ENCODE measurements at regions not wholly inside any gene's neighbourhood (a gene's known extent, or its start where the extent isn't known, plus 50 kb on each side); places are given as distances from the start of the nearest gene placed in this dataset.

- H3K27ac ChIP-seq (ENCODE audit: low read depth, low read length, poor library complexity, severe bottlenecking) = no peak overlapping the region
- CTCF ChIA-PET = no interaction called here
Observed at GRCh38 chr11:34810107-34810562, 106.0 kb downstream of the APIP start.

GRCh38 chr11:34809191-34810106, 106.7 kb downstream of the APIP start:
- ChIA-PET CTCF (interaction anchor here (0.7 kb wide), 1 partner anchor 40 kb away, joined by 3 read pairs; no protein-coding TSS in a partner anchor), POLR2A (ENCODE audit: low non-redundant PET) (no interaction called here)
- Histone ChIP-seq H3K4me1 (ENCODE audit: insufficient read depth, low read length, poor library complexity, severe bottlenecking) (no peaks in the 10 kb centered on the region), H3K27ac (ENCODE audit: low read depth, low read length, poor library complexity, severe bottlenecking) (no peak overlapping the region), H3K4me3 (ENCODE audit: low read depth, low read length, poor library complexity, severe bottlenecking) (no peak overlapping the region), H3K27me3 (replicated peaks; ENCODE audit: insufficient read depth, low read depth, low read length, poor library complexity) (peaks cover 15% of the 10 kb centered on the region), H3K36me3 (ENCODE audit: insufficient read depth, low read length, poor library complexity, severe bottlenecking) (no peaks in the 10 kb centered on the region), H3K9me3 (ENCODE audit: low read depth, low read length, poor library complexity, severe bottlenecking) (peaks cover 8% of the 10 kb centered on the region)
- TF ChIP-seq CTCF (conservative IDR thresholded peaks at IDR 0.05; ENCODE audit: low read depth, low read length) (no peak), EZH2 (IDR thresholded peaks at IDR 0.05; ENCODE audit: borderline replicate concordance, low read depth, low read length, poor library complexity, severe bottlenecking) (no peak)
- intact Hi-C loops (cut with micrococcal nuclease; ENCODE audit: unreplicated experiment) = no loop called here
- peak; percentile 33 for DNase-seq (ENCODE audit: low spot score)
- BruUV-seq (replicated peaks) = no TSS peak

More at GRCh38 chr11:34810107-34810562, 106.0 kb downstream of the APIP start:
- intact Hi-C loops (cut with micrococcal nuclease; ENCODE audit: unreplicated experiment) = no loop called here
- Histone ChIP-seq H3K9me3 (ENCODE audit: low read depth, low read length, poor library complexity, severe bottlenecking) (peaks cover 8% of the 10 kb centered on the region), H3K4me1 (ENCODE audit: insufficient read depth, low read length, poor library complexity, severe bottlenecking) (no peaks in the 10 kb centered on the region), H3K4me3 (ENCODE audit: low read depth, low read length, poor library complexity, severe bottlenecking) (no peak overlapping the region), H3K36me3 (ENCODE audit: insufficient read depth, low read length, poor library complexity, severe bottlenecking) (no peaks in the 10 kb centered on the region), H3K27me3 (replicated peaks; ENCODE audit: insufficient read depth, low read depth, low read length, poor library complexity) (peaks cover 10% of the 10 kb centered on the region)
- DNase-seq (ENCODE audit: low spot score) = no peak
- TF ChIP-seq EZH2 (IDR thresholded peaks at IDR 0.05; ENCODE audit: borderline replicate concordance, low read depth, low read length, poor library complexity, severe bottlenecking) (no peak), CTCF (conservative IDR thresholded peaks at IDR 0.05; ENCODE audit: low read depth, low read length) (no peak)
- POLR2A ChIA-PET (ENCODE audit: low non-redundant PET) = no interaction called here
- no TSS peak for BruUV-seq (replicated peaks)

- no peak for DNase-seq (ENCODE audit: low spot score)
- CTCF ChIA-PET = no interaction called here
- no peak for TF ChIP-seq EZH2 (IDR thresholded peaks at IDR 0.05; ENCODE audit: borderline replicate concordance, low read depth, low read length, poor library complexity, severe bottlenecking)
- TF ChIP-seq CTCF (conservative IDR thresholded peaks at IDR 0.05; ENCODE audit: low read depth, low read length) = no peak
- POLR2A ChIA-PET (ENCODE audit: low non-redundant PET) = no interaction called here
- Histone ChIP-seq H3K27me3 (replicated peaks; ENCODE audit: insufficient read depth, low read depth, low read length, poor library complexity) (peaks cover 15% of the 10 kb centered on the region), H3K9me3 (ENCODE audit: low read depth, low read length, poor library complexity, severe bottlenecking) (no peaks in the 10 kb centered on the region), H3K27ac (ENCODE audit: low read depth, low read length, poor library complexity, severe bottlenecking) (no peak overlapping the region), H3K4me3 (ENCODE audit: low read depth, low read length, poor library complexity, severe bottlenecking) (no peak overlapping the region), H3K4me1 (ENCODE audit: insufficient read depth, low read length, poor library complexity, severe bottlenecking) (no peaks in the 10 kb centered on the region), H3K36me3 (ENCODE audit: insufficient read depth, low read length, poor library complexity, severe bottlenecking) (no peaks in the 10 kb centered on the region)
- no TSS peak for BruUV-seq (replicated peaks)
- intact Hi-C loops (cut with micrococcal nuclease; ENCODE audit: unreplicated experiment) = no loop called here
Observed at GRCh38 chr11:34806875-34807274, 109.3 kb downstream of the APIP start.
